ENCODE measurements at regions not wholly inside any gene's neighbourhood (a gene's known extent, or its start where the extent isn't known, plus 50 kb on each side); places are given as distances from the start of the nearest gene placed in this dataset.
A peak's percentile ranks its signal among the peaks of the same experiment; 100 is the strongest.

- WGBS, 2 donors (ENCODE audit: low coverage in 1 of 2) = 78 to 91% methylated on average over 4 of the region's 4 CpGs
These were observed 70.1 kb upstream of the PICALM start for GRCh38 chr11:86138958-86139357.

GRCh38 chr11:86136538-86136937 lies 67.7 kb upstream of the PICALM start:
- no peaks in the 10 kb centered on the region for H3K9me3 ChIP-seq
- H3K36me3 ChIP-seq = no peaks in the 10 kb centered on the region
- H3K4me3 ChIP-seq = no peak overlapping the region
- peaks cover 0 to 29% (median 5%) of the 10 kb centered on the region in 3 donors for H3K4me1 ChIP-seq
- WGBS, 2 donors (ENCODE audit: low coverage in 1 of 2) = 52 to 74% methylated on average over 2 of the region's 2 CpGs
- no peak for ATAC-seq
- H3K27ac ChIP-seq = peak overlapping the region in 3 of 4 donors; percentile 9 to 29 (median 19)
- H3K27me3 ChIP-seq = no peaks in the 10 kb centered on the region
- no peak for TF ChIP-seq POLR2AphosphoS5 (IDR thresholded peaks at IDR 0.05)
- no peak for TF ChIP-seq POLR2A (IDR thresholded peaks at IDR 0.05)
- TF ChIP-seq CTCF (IDR thresholded peaks at IDR 0.05) = no peak
- TF ChIP-seq EP300 (IDR thresholded peaks at IDR 0.05) = no peak

More at GRCh38 chr11:86138958-86139357, 70.1 kb upstream of the PICALM start:
- ATAC-seq = peak; percentile 34
- Histone ChIP-seq H3K4me3 (no peak overlapping the region), H3K27me3 (no peaks in the 10 kb centered on the region), H3K4me1 (peaks cover 0 to 29% (median 5%) of the 10 kb centered on the region in 3 donors), H3K27ac (no peak overlapping the region), H3K9me3 (no peaks in the 10 kb centered on the region), H3K36me3 (no peaks in the 10 kb centered on the region)
- no peak for TF ChIP-seq POLR2A (IDR thresholded peaks at IDR 0.05)
- TF ChIP-seq POLR2AphosphoS5 (IDR thresholded peaks at IDR 0.05) = no peak
- no peak for TF ChIP-seq CTCF (IDR thresholded peaks at IDR 0.05)
- TF ChIP-seq EP300 (IDR thresholded peaks at IDR 0.05) = no peak

- WGBS, 2 donors (ENCODE audit: low coverage in 1 of 2) = 89 to 100% methylated on average over 1 of the region's 1 CpG
- ATAC-seq = no peak
- Histone ChIP-seq H3K36me3 (no peaks in the 10 kb centered on the region), H3K27me3 (no peaks in the 10 kb centered on the region), H3K27ac (peak overlapping the region in 3 of 4 donors; percentile 21 to 49 (median 39)), H3K9me3 (no peaks in the 10 kb centered on the region), H3K4me1 (peaks cover 0 to 29% (median 5%) of the 10 kb centered on the region in 3 donors), H3K4me3 (no peak overlapping the region)
- no peak for TF ChIP-seq CTCF (IDR thresholded peaks at IDR 0.05)
- TF ChIP-seq POLR2AphosphoS5 (IDR thresholded peaks at IDR 0.05) = no peak
- no peak for TF ChIP-seq POLR2A (IDR thresholded peaks at IDR 0.05)
- TF ChIP-seq EP300 (IDR thresholded peaks at IDR 0.05) = no peak
These were observed 66.4 kb upstream of the PICALM start for GRCh38 chr11:86135319-86135714.

- peaks cover 0 to 29% (median 5%) of the 10 kb centered on the region in 3 donors for H3K4me1 ChIP-seq
- H3K36me3 ChIP-seq = no peaks in the 10 kb centered on the region
- no peak for TF ChIP-seq CTCF (IDR thresholded peaks at IDR 0.05)
- peak; percentile 40 for TF ChIP-seq POLR2AphosphoS5 (IDR thresholded peaks at IDR 0.05)
- TF ChIP-seq POLR2A (IDR thresholded peaks at IDR 0.05) = no peak
- TF ChIP-seq EP300 (IDR thresholded peaks at IDR 0.05) = no peak
- H3K27me3 ChIP-seq = no peaks in the 10 kb centered on the region
- ATAC-seq = peak; percentile 16
- peak overlapping the region in 3 of 4 donors; percentile 21 to 49 (median 39) for H3K27ac ChIP-seq
- no peaks in the 10 kb centered on the region for H3K9me3 ChIP-seq
- H3K4me3 ChIP-seq = no peak overlapping the region
- WGBS, 2 donors (ENCODE audit: low coverage in 1 of 2) = 45 to 49% methylated on average over 2 to 3 of the region's 3 CpGs
These were observed 65.9 kb upstream of the PICALM start for GRCh38 chr11:86134580-86135318.

Data from gastroesophageal sphincter (tissue), 4 donors.